Suppressor macrophage (primary cell): ENCODE measurements at regions not wholly inside any gene's neighbourhood (a gene's known extent, or its start where the extent isn't known, plus 50 kb on each side); places are given as distances from the start of the nearest gene placed in this dataset.
"Not testable (repeated sequence)": the region's sequence is repeated elsewhere in the genome, so short reads cannot be mapped to it uniquely, and the experiment has no call there.

ENCODE experiments used
- DNase-seq, 4 experiments: peaks; one replicate each; pipeline ENCODE4 v3.0.0-alpha.2; 2020 to 2022

GRCh38 chr1:213686983-213687382 is 300.8 kb upstream of the PROX1 start:
- no peak for DNase-seq

GRCh38 chr1:213687832-213688231 is 299.9 kb upstream of the PROX1 start:
- DNase-seq = no peak

DNA sequence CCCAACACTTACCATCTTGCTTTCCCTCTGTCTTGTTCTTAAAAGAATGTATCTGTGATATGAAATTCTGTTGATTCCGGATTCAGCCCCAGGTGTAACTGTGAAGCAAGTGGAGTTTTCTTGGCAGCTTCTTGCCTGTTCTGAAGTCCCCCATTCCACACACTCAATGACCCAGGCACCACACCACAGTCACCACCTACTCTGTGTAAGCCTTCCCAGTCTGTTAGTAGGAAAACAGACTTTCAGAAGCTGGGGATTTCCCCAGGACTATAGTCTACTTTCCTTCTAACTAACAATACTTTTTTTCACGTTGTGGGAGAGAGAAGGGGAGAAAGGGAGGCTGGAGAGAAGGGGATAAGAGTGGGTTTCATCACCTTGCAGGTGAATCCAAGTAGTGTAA is 299.1 kb upstream of the PROX1 start:
- no peak for DNase-seq

DNA sequence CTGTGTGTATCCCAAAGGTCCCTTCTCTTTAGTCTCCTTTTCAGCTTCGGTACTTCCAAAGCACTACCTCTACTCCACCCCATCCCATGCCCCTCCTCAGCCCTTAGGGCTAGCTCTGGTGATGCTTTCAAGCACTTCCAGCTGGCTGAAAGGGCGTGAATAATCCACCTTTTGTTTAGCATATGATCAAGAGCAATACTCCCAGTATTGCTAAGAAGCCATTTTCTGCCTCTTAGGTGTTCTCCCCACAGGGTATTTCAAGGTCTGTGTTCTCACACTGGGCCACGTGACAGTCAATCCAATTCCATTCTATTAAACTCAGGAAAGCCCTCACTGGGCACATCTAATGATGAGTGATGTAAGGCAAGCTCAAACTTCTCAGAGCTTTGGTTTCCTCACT is 298.5 kb upstream of the PROX1 start:
- DNase-seq = no peak

- DNase-seq = no peak
Measured at GRCh38 chr1:213690341-213690917, 297.3 kb upstream of the PROX1 start.

- DNase-seq = no peak
Measured at GRCh38 chr1:213692321-213692720, 295.5 kb upstream of the PROX1 start.

DNA sequence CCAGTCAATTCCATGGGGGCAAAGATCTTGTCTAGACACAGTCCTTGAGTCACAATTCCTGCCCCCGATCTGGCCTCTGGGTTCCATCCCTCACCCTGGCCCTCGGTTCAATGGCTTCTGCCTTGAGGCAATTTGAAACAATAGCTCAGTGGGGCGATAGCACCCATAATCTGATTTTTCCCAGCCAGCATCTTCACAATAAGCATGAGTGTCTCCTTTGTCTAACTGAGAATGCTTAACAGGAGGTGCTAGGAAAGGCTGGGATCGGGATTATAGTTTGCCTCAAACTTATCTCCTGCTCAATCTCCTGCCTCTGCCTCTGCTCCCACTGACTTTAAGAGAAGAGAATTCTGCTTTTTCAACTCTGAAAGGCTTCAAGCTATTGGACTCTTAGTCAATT is 293.9 kb upstream of the PROX1 start:
- no peak for DNase-seq

DNA sequence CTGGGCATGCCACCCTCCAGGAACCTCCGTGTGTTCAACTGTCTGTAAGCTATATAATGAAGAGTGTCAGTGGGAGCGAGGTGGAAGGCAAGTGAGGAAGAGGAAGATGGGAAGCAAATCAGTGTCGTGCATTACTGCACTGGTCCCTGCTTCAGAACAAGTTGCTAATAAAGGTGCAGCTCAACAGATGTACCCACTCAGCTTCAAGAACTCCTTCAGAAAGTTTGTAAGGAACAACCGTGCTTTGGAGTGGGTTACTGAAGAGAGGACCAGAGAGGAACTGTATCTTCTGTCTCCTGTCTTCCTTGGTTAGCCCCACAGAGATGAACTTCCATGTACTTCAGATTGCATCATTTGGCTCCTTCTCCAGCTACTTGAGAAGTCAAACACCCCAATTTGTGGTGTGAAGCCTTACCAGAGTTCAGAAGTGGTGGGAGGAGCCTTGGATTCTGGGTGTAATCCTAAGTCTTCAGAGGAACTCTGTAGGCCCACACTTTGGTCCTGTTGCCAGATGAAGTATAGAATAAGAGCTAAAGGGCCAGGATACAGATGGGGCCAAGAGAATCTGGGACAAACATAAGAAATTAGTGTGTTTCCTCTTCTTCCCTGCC is 290.5 kb upstream of the PROX1 start:
- no peak for DNase-seq

DNA sequence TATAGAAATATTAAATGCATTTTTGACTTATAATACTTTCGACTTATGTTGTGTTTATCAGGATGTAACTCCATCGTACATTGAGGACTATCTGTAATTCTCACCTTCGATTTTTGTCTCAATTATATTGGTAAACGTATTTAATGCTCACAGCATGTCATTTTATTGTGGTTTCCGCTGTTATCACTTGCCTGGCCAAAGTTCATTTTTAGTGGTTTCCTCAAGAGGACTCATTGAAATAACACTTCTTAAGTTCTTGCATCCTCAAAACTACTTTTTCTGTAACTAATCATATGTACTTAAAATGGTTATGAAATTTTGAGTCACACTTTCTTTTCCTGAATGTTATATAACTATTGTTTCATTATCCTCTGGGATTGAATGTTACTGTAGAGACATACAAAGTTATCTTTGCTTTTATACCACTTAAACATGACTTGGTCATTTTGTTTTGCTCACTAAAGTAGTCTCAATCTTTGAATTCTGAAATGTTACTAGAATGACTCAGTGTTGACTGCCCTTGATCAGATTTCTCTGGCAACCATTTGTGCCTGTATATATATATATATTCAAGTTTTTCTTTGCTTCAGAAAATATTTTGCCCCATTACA is 289.6 kb upstream of the PROX1 start:
- DNase-seq = no peak

- DNase-seq = no peak
Measured at GRCh38 chr1:213702703-213703102, 285.1 kb upstream of the PROX1 start.

GRCh38 chr1:213704941-213705340 is 282.8 kb upstream of the PROX1 start:
- no peak for DNase-seq

DNA sequence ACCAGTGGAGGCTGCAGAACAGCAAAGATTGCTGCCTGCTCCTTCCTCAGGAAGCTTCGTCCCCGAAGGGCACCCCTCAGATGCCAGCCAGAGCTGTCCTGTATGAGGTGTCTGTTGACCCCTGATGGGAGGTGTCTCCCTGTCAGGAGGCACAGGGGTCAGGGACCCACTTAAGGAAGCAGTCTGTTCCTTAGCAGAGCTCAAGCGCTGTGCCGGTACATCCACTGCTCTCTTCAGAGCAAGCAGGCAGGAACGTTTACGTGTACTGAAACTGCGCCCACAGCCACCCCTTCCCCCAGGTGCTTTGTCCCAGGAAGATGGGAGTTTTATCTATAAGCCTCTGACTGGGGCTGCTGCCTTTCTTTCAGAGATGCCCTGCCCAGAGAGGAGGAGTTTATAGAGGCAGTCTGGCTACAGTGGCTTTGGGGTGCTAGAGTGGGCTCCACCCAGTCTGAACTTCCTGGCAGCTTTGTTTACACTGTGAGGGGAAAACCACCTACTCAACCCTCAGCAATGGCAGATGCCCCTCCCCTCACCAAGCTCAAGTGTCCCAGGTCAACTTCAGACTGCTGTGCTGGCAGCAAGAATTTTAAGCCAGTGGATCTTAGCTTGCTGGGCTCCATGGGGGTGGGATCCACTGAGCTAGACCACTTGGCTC is 275.8 kb upstream of the PROX1 start:
- not testable (repeated sequence) for DNase-seq

- no peak for DNase-seq
Measured at GRCh38 chr1:213714645-213715044, 273.1 kb upstream of the PROX1 start.

GRCh38 chr1:213715182-213715581 is 272.6 kb upstream of the PROX1 start:
- no peak for DNase-seq

DNA sequence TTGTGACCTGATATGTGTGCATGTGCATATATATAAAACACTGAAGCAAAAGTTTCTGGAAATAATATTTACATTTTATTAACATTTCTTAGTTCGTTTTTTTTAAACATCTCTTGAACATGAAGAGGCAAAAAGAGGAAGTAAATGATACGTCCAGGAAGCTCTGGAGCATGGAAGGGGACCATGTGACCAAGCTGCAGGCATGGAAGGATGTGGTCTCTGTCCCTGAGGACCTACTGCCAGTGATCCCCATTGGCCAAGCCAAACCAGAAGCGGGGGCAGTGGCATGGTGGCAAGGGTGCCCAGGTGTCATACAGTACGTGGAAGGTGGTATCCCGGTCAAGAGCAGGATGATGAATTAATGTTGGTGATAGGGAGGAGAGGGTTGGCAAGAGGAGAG is 268.3 kb upstream of the PROX1 start:
- DNase-seq = no peak

DNA sequence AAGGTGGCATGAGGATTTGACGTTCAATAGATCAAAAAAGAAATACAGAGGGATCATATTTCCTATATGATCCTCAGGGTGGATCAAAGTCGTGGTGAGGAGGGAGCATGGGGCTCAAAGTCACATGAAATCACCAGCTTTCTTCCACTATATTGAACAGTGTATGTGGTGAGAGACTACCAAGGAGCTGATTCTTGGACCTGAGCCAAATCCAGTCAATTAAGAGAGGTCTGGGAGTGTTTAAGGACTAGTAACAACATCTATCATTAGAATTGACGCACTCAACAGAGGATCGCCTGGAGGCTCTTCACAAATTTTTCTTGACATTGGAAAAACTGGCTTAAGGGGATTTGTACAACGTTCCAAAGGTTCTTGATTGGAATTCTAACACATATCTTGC is 267.7 kb upstream of the PROX1 start:
- no peak for DNase-seq

DNA sequence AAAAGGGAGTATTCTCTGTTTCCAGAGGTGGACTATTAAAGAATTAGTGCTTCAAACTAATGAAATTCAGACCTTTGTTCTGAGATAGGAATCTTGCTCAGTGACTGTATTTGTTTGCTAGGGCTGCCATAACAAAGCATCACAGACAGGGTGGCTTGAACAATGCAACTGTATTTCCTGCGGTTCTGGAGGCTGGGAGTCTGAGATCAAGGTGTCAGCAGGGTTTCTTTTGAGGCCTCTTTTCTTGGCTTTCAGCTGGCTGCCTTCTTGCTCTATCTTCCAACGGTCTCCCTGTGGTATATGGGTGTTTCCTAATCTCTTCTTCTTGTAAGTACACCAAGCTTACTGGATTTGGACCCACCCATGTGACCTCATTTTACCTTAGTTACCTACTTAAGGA is 264.6 kb upstream of the PROX1 start:
- DNase-seq = no peak

DNA sequence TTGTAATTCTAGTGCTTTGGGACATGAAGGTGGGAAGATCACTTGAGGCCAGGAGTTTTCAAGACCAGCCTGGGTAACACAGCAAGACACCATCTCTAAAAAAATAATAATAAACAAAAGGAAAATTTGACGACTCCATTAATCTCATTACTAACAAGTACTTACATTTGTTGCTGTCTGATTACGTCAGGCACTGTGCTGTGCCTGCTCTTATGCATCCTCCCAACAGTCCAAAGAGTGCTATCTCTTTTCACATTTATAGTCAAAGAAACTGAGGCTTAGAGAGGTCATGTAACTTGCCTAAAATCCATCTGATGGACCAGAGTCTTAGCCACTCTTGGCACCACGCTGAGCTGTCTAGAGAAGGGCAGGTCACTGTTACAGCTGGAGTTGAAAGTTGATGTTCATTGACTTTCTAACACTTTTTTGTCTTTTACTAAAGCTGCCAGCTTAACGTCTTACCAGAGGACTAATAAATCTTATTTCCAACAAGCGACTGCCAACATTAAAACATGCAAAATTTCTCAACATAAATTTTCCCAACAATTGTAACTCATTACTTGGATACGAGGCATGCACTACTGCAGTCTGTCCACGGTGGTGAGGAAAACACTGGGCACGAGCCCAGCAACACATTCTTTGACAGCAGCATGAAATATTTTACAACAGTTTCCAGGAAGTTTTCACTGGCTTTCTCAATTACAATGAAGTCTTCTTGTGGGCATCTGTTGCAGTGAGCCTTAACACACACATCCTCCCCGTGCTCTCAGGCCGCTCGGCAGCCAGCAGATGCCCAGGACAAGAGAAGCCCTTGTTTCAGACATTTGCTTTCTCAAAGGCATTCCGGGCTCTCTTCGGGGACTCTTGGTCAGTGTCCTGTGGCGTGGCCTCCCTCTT is 262.9 kb upstream of the PROX1 start:
- no peak for DNase-seq

- DNase-seq = no peak
Measured at GRCh38 chr1:213727853-213728592, 259.8 kb upstream of the PROX1 start.

GRCh38 chr1:213728593-213729536 is 258.9 kb upstream of the PROX1 start:
- no peak for DNase-seq

GRCh38 chr1:213733705-213734104 is 254.1 kb upstream of the PROX1 start:
- no peak for DNase-seq
